ENCODE measurements at regions not wholly inside any gene's neighbourhood (a gene's known extent, or its start where the extent isn't known, plus 50 kb on each side); places are given as distances from the start of the nearest gene placed in this dataset.

DNA sequence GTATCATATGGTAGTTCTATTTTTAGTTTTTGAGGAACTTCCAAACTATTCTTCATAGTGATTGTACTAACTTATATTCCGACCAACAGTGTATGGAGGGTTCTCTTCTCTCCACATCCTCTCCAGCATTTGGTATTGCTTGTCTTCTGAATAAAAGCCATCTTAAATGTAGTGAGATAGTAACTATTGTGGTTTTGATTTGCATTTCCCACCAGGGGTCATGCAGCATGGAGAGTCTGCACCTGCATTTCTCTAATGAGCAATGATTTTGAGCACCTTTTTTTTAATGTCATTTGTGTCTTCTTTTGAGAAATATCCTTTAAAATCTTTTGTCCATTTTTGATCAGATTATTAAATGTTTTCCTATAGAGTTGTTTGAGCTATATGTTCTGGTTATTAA, 718.5 kb downstream of the ZBBX start:
- no peak overlapping the region for H3K4me2 ChIP-seq (ENCODE audit: extremely low read depth, insufficient read depth, low read length)
- no peaks in the 10 kb centered on the region for H3K4me1 ChIP-seq (ENCODE audit: control insufficient read depth, extremely low read depth, insufficient read depth, low read length)
- no peak for DNase-seq (ENCODE audit: low read depth in 2 of 2)
- no peaks in the 10 kb centered on the region for H3K27me3 ChIP-seq (ENCODE audit: control insufficient read depth, insufficient read depth, low read length)
- H4K20me1 ChIP-seq (ENCODE audit: control insufficient read depth, extremely low read depth, insufficient read depth, low read length), result no peaks in the 10 kb centered on the region
- H3K36me3 ChIP-seq (ENCODE audit: control insufficient read depth, insufficient read depth, low read length), result no peaks in the 10 kb centered on the region
- H3K27ac ChIP-seq (ENCODE audit: insufficient read depth, low read length), result no peak overlapping the region
- H2AFZ ChIP-seq (ENCODE audit: low read length), result no peak overlapping the region
- no peaks in the 10 kb centered on the region for H3K79me2 ChIP-seq (ENCODE audit: control insufficient read depth, insufficient read depth, low read length)
- no peak for TF ChIP-seq EZH2 (IDR thresholded peaks at IDR 0.05; ENCODE audit: low read length, missing control alignments)
- TF ChIP-seq, protein P1, sequence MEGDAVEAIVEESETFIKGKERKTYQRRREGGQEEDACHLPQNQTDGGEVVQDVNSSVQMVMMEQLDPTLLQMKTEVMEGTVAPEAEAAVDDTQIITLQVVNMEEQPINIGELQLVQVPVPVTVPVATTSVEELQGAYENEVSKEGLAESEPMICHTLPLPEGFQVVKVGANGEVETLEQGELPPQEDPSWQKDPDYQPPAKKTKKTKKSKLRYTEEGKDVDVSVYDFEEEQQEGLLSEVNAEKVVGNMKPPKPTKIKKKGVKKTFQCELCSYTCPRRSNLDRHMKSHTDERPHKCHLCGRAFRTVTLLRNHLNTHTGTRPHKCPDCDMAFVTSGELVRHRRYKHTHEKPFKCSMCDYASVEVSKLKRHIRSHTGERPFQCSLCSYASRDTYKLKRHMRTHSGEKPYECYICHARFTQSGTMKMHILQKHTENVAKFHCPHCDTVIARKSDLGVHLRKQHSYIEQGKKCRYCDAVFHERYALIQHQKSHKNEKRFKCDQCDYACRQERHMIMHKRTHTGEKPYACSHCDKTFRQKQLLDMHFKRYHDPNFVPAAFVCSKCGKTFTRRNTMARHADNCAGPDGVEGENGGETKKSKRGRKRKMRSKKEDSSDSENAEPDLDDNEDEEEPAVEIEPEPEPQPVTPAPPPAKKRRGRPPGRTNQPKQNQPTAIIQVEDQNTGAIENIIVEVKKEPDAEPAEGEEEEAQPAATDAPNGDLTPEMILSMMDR (conservative IDR thresholded peaks at IDR 0.05 in 1 of 2, IDR thresholded peaks at IDR 0.05 in 1 of 2; ENCODE audit: low read depth in 1 of 2, low read length in 2 of 2), result no peak
- H3K9ac ChIP-seq (ENCODE audit: insufficient read depth, low read length), result no peak overlapping the region
- H3K4me3 ChIP-seq (replicated peaks in 1 of 4; ENCODE audit: control extremely low read depth in 1 of 4, insufficient read depth in 1 of 4, low read depth in 3 of 4, low read length in 4 of 4), result no peak overlapping the region
- H3K9me3 ChIP-seq (ENCODE audit: control insufficient read depth, insufficient read depth, low read depth, low read length), result no peaks in the 10 kb centered on the region

DNA sequence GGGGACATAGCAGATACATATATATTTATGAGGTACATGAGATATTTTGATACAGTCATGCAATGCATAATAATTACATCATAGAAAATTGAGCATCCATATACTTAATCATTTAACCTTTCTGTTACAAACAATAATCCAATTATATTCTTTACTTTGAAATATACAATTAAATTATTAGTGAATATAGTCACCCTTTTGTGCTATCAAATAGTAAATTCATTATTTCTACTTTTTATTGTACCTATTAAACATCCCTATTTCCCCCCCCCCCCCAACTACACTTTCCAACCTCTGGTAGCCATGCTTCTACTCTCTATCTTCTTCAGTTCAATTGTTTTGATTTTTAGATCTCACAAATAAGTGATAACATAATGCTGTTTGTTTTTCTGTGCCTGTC, 719.1 kb downstream of the ZBBX start:
- H3K36me3 ChIP-seq (ENCODE audit: control insufficient read depth, insufficient read depth, low read length), result no peaks in the 10 kb centered on the region
- no peaks in the 10 kb centered on the region for H3K79me2 ChIP-seq (ENCODE audit: control insufficient read depth, insufficient read depth, low read length)
- H3K9me3 ChIP-seq (ENCODE audit: control insufficient read depth, insufficient read depth, low read depth, low read length), result no peaks in the 10 kb centered on the region
- no peak overlapping the region for H2AFZ ChIP-seq (ENCODE audit: low read length)
- H3K4me1 ChIP-seq (ENCODE audit: control insufficient read depth, extremely low read depth, insufficient read depth, low read length), result no peaks in the 10 kb centered on the region
- H3K9ac ChIP-seq (ENCODE audit: insufficient read depth, low read length), result no peak overlapping the region
- TF ChIP-seq, protein P1 (conservative IDR thresholded peaks at IDR 0.05 in 1 of 2, IDR thresholded peaks at IDR 0.05 in 1 of 2; ENCODE audit: low read depth in 1 of 2, low read length in 2 of 2), result no peak
- no peak for TF ChIP-seq EZH2 (IDR thresholded peaks at IDR 0.05; ENCODE audit: low read length, missing control alignments)
- no peaks in the 10 kb centered on the region for H3K27me3 ChIP-seq (ENCODE audit: control insufficient read depth, insufficient read depth, low read length)
- DNase-seq (ENCODE audit: low read depth in 2 of 2), result no peak
- H4K20me1 ChIP-seq (ENCODE audit: control insufficient read depth, extremely low read depth, insufficient read depth, low read length), result no peaks in the 10 kb centered on the region
- no peak overlapping the region for H3K4me3 ChIP-seq (replicated peaks in 1 of 4; ENCODE audit: control extremely low read depth in 1 of 4, insufficient read depth in 1 of 4, low read depth in 3 of 4, low read length in 4 of 4)
- no peak overlapping the region for H3K4me2 ChIP-seq (ENCODE audit: extremely low read depth, insufficient read depth, low read length)
- no peak overlapping the region for H3K27ac ChIP-seq (ENCODE audit: insufficient read depth, low read length)

DNA sequence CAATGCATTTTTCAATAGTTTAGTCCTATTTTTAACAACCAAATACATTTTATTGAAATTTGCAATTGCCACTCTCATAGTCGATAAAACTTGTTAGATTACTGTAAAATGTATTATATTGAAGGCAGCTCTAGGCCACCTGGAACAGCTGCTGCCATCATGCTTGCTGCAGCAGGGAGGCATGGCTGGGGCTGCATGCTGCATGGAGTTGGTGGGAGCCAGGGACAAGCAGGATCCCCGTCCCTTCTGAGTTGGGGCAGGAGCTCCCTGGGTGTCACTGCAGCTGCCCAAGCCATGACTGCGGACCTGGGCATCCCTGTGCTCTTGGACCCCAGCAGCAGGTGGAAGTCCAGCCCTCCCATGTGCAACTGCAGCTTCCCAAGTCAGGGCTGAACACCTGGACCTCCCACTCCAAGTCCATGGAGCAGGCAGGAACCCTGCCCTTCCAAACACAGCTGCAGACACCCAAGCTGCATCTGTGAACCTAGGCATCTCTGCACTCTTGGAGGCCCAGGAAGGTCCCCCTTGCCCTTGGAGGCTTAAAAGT, 742.0 kb downstream of the ZBBX start:
- no peak for DNase-seq (ENCODE audit: low read depth in 2 of 2)
- Histone ChIP-seq H3K4me2 (ENCODE audit: extremely low read depth, insufficient read depth, low read length) (no peak overlapping the region), H4K20me1 (ENCODE audit: control insufficient read depth, extremely low read depth, insufficient read depth, low read length) (no peaks in the 10 kb centered on the region), H3K27me3 (ENCODE audit: control insufficient read depth, insufficient read depth, low read length) (no peaks in the 10 kb centered on the region), H3K4me3 (replicated peaks in 1 of 4; ENCODE audit: control extremely low read depth in 1 of 4, insufficient read depth in 1 of 4, low read depth in 3 of 4, low read length in 4 of 4) (no peak overlapping the region), H3K79me2 (ENCODE audit: control insufficient read depth, insufficient read depth, low read length) (no peaks in the 10 kb centered on the region), H3K9ac (ENCODE audit: insufficient read depth, low read length) (no peak overlapping the region), H3K27ac (ENCODE audit: insufficient read depth, low read length) (no peak overlapping the region), H3K36me3 (ENCODE audit: control insufficient read depth, insufficient read depth, low read length) (no peaks in the 10 kb centered on the region), H2AFZ (ENCODE audit: low read length) (no peak overlapping the region), H3K9me3 (ENCODE audit: control insufficient read depth, insufficient read depth, low read depth, low read length) (no peaks in the 10 kb centered on the region), H3K4me1 (ENCODE audit: control insufficient read depth, extremely low read depth, insufficient read depth, low read length) (no peaks in the 10 kb centered on the region)
- TF ChIP-seq, protein P1 (conservative IDR thresholded peaks at IDR 0.05 in 1 of 2, IDR thresholded peaks at IDR 0.05 in 1 of 2; ENCODE audit: low read depth in 1 of 2, low read length in 2 of 2), result no peak
- TF ChIP-seq EZH2 (IDR thresholded peaks at IDR 0.05; ENCODE audit: low read length, missing control alignments), result no peak
